A549 (cell line): ENCODE measurements at regions not wholly inside any gene's neighbourhood (a gene's known extent, or its start where the extent isn't known, plus 50 kb on each side); places are given as distances from the start of the nearest gene placed in this dataset.

Experiments
- ATAC-seq, 2 experiments: fragments of 200-7000 bp in 1 of 2; fragments of >200 bp in 1 of 2; cut with Nextera tagmentation in 1 of 2; cut with Tn5 transposase in 1 of 2; 3 replicates each; pipeline versions ENCODE4 v1.8.0 to v1.9.1; 2018 to 2020; ENCODE audit warnings: mild to moderate bottlenecking in 1 of 2, moderate library complexity in 1 of 2
- CTCF ChIA-PET: fragments of 300-600 bp; sonication (Branson Sonifier 250); formaldehyde crosslinking; extraction: SDS; loops from one replicate; lab custom pipeline; 2021; ENCODE audit warnings: antibody characterized with exemption, inconsistent platforms; lab: Yijun Ruan, JAX
- POLR2A ChIA-PET: fragments of 350-600 bp; formaldehyde crosslinking; extraction: SDS; loops from one replicate; lab custom pipeline; 2021; ENCODE audit warnings: antibody characterized with exemption, inconsistent platforms; lab: Yijun Ruan, JAX
- DNase-seq, 2 experiments: peaks; one replicate each; pipeline versions ENCODE4 v3.0.0 to v3.0.0-alpha.2; 2011 to 2016; ENCODE audit warnings: low read depth in 1 of 2, low spot score in 1 of 2
- FAIRE-seq: peaks from 2 replicates; lab custom pipeline; 2011; peaks lifted over from hg19 to GRCh38; lab: Jason Lieb, UNC
- H3K27ac ChIP-seq, 2 experiments: fragments of >200 bp; sonication (Bioruptor Twin); formaldehyde crosslinking; 3 replicates each; pipeline ENCODE4 v1.5.1; 2016 to 2017
- H3K4me1 ChIP-seq: fragments of >200 bp; sonication (Bioruptor Twin); formaldehyde crosslinking; 3 replicates; pipeline ENCODE4 v1.6.1; 2016
- H3K4me2 ChIP-seq: fragments of >200 bp; sonication (Bioruptor Twin); formaldehyde crosslinking; 3 replicates; pipeline ENCODE4 v1.6.1; 2016
- H3K4me3 ChIP-seq: fragments of >200 bp; sonication (Bioruptor Twin); formaldehyde crosslinking; 3 replicates; pipeline ENCODE4 v1.5.1; 2016
- H3K9me3 ChIP-seq: fragments of >200 bp; sonication (Bioruptor Twin); formaldehyde crosslinking; 3 replicates; pipeline ENCODE4 v1.6.1; 2016
- ATOH8 ChIP-seq: fragments of 250-450 bp; sonication (Bioruptor Pico); IDR thresholded peaks from 2 replicates; pipeline ENCODE4 v1.5.0; 2020; ENCODE audit warnings: low read depth, mild to moderate bottlenecking, moderate library complexity
- BHLHE40 ChIP-seq: IDR thresholded peaks from 2 replicates; pipeline ENCODE4 v1.6.1; 2012; ENCODE audit warnings: low read depth, low read length, inconsistent platforms
- CBX2 ChIP-seq: fragments of 200-600 bp; sonication (generic); IDR thresholded peaks from 2 replicates; pipeline ENCODE4 v1.6.1; 2016; ENCODE audit warnings: low read depth, mild to moderate bottlenecking, borderline replicate concordance
- CEBPB ChIP-seq, 2 experiments: fragments of >200 bp in 1 of 2; sonication (Bioruptor Twin) in 1 of 2; formaldehyde crosslinking in 1 of 2; IDR thresholded peaks; 2 replicates each; pipeline ENCODE4 v1.6.1; 2012 to 2016
- CHD2 ChIP-seq: fragments of 150-350 bp; IDR thresholded peaks from 2 replicates; pipeline ENCODE4 v1.6.1; 2014; ENCODE audit warnings: low read length; ENCODE audit not compliant: partially characterized antibody
- EHF ChIP-seq: fragments of 250-450 bp; sonication (Bioruptor Pico); IDR thresholded peaks from 2 replicates; pipeline ENCODE4 v1.5.0; 2020; ENCODE audit warnings: mild to moderate bottlenecking
- EP300 ChIP-seq, 2 experiments: fragments of >200 bp; sonication (Bioruptor Twin); formaldehyde crosslinking; IDR thresholded peaks; 2 replicates in 1 of 2; 3 replicates in 1 of 2; pipeline ENCODE4 v1.6.1; 2016 to 2017
- FOSB ChIP-seq: fragments of 250-450 bp; sonication (Bioruptor Pico); IDR thresholded peaks from 2 replicates; pipeline ENCODE4 v1.5.0; 2020; ENCODE audit warnings: mild to moderate bottlenecking, moderate library complexity
- GATA3 ChIP-seq: IDR thresholded peaks from 2 replicates; pipeline ENCODE4 v1.6.1; 2012; ENCODE audit warnings: borderline replicate concordance
- HDAC2 ChIP-seq: fragments of 200-600 bp; sonication (generic); IDR thresholded peaks from 2 replicates; pipeline ENCODE4 v1.6.1; 2016
- HES2 ChIP-seq: fragments of >200 bp; sonication (Bioruptor Twin); formaldehyde crosslinking; IDR thresholded peaks from 2 replicates; pipeline ENCODE4 v1.6.1; 2016
- HOXB5 ChIP-seq: fragments of 250-450 bp; sonication (Bioruptor Pico); IDR thresholded peaks from 2 replicates; pipeline ENCODE4 v1.5.0; 2020; ENCODE audit warnings: mild to moderate bottlenecking, moderate library complexity
- KDM1A ChIP-seq: fragments of 200-600 bp; sonication (generic); IDR thresholded peaks from 2 replicates; pipeline ENCODE4 v1.6.1; 2016; ENCODE audit warnings: low read depth, mild to moderate bottlenecking
- KDM5A ChIP-seq: fragments of 200-600 bp; sonication (generic); IDR thresholded peaks from 2 replicates; pipeline ENCODE4 v1.6.1; 2016; ENCODE audit warnings: antibody characterized with exemption, mild to moderate bottlenecking
- MAX ChIP-seq: IDR thresholded peaks from 2 replicates; pipeline ENCODE4 v1.6.1; 2012
- MYC ChIP-seq: IDR thresholded peaks from 2 replicates; pipeline ENCODE4 v1.6.1; 2012; ENCODE audit warnings: mild to moderate bottlenecking, inconsistent platforms, low read length, improper control_type of control experiment, borderline replicate concordance
- NPAS2 ChIP-seq: fragments of 250-450 bp; sonication (Bioruptor Pico); IDR thresholded peaks from 2 replicates; pipeline ENCODE4 v1.8.0; 2022; ENCODE audit warnings: mild to moderate bottlenecking, moderate library complexity, borderline replicate concordance
- NR3C1 ChIP-seq: fragments of >200 bp; sonication (Bioruptor Twin); formaldehyde crosslinking; IDR thresholded peaks from 3 replicates; pipeline ENCODE4 v1.6.1; 2017
- PBX3 ChIP-seq: IDR thresholded peaks from 2 replicates; pipeline ENCODE4 v1.6.1; 2012
- PHF8 ChIP-seq: fragments of 200-600 bp; sonication (generic); IDR thresholded peaks from 2 replicates; pipeline ENCODE4 v1.6.1; 2016; ENCODE audit warnings: low read depth, mild to moderate bottlenecking, antibody characterized with exemption, moderate library complexity, borderline replicate concordance
- POLR2AphosphoS2 ChIP-seq: conservative IDR thresholded peaks from 2 replicates; pipeline ENCODE4 v1.6.1; 2012; ENCODE audit warnings: low read length, improper control_type of control experiment, inconsistent platforms
- RARB ChIP-seq: fragments of 250-450 bp; sonication (Bioruptor Pico); IDR thresholded peaks from 2 replicates; pipeline ENCODE4 v1.8.0; 2021; ENCODE audit warnings: mild to moderate bottlenecking, moderate library complexity
- RCOR1 ChIP-seq: fragments of 150-350 bp; IDR thresholded peaks from 2 replicates; pipeline ENCODE4 v1.6.1; 2014; ENCODE audit warnings: antibody characterized with exemption, low read length, low read depth
- REST ChIP-seq: fragments of 200-600 bp; sonication (generic); IDR thresholded peaks from 2 replicates; pipeline ENCODE4 v1.6.1; 2016; ENCODE audit warnings: antibody characterized with exemption, mild to moderate bottlenecking, moderate library complexity
- SMC3 ChIP-seq: fragments of >200 bp; sonication (Bioruptor Twin); formaldehyde crosslinking; IDR thresholded peaks from 3 replicates; pipeline ENCODE4 v1.6.1; 2018; ENCODE audit warnings: inconsistent platforms
- ZC3H11A ChIP-seq: fragments of 450-650 bp; IDR thresholded peaks from 2 replicates; pipeline ENCODE4 v1.6.1; 2014; ENCODE audit warnings: antibody characterized with exemption, mild to moderate bottlenecking
- ZNF302 ChIP-seq: fragments of 250-450 bp; sonication (Bioruptor Pico); IDR thresholded peaks from 2 replicates; pipeline ENCODE4 v1.9.0; 2021; ENCODE audit warnings: inconsistent platforms, mild to moderate bottlenecking, moderate library complexity
- WGBS: methylation state at CpG from one replicate; pipeline ENCODE4 v1.1.6; 2017; ENCODE audit errors: missing lambda C conversion rate; 5-methylcytosine and 5-hydroxymethylcytosine counted together

- TF ChIP-seq HOXB5 (CRISPR knock-in tag) (no peak), GATA3 (no peak), MYC (no peak), EP300 (IDR thresholded peaks at IDR 0.05) (no peak), CHD2 (no peak), CEBPB (IDR thresholded peaks at IDR 0.05) (no peak), CBX2 (no peak), MAX (no peak), RCOR1 (no peak), RARB (CRISPR knock-in tag) (no peak), EHF (CRISPR knock-in tag) (no peak), NR3C1 (no peak), BHLHE40 (no peak), NPAS2 (CRISPR knock-in tag) (no peak), KDM1A (no peak), PHF8 (no peak), REST (no peak)
- WGBS: 40% methylated on average over 3 of the region's 3 CpGs
- Histone ChIP-seq H3K4me3 (no peak overlapping the region), H3K4me2 (no peak overlapping the region), H3K4me1 (no peaks in the 10 kb centered on the region), H3K9me3 (no peaks in the 10 kb centered on the region), H3K27ac (no peak overlapping the region)
- POLR2A ChIA-PET: no interaction called here
- ATAC-seq (no peak), FAIRE-seq (no peak), DNase-seq (no peak)
- CTCF ChIA-PET: no interaction called here
Measured at GRCh38 chr11:121721448-121721847, 268.7 kb upstream of the SORL1-AS1 start.

- ChIA-PET POLR2A (no interaction called here), CTCF (no interaction called here)
- no peak overlapping the region for H3K27ac ChIP-seq
- no peak for ATAC-seq
- no peak overlapping the region for H3K4me2 ChIP-seq
- no peak for FAIRE-seq
- no peaks in the 10 kb centered on the region for H3K9me3 ChIP-seq
- TF ChIP-seq REST: no peak
- no peak for TF ChIP-seq HES2
- TF ChIP-seq ZNF302 (CRISPR knock-in tag): no peak
- no peak for TF ChIP-seq ATOH8 (CRISPR knock-in tag)
- TF ChIP-seq HDAC2: no peak
- no peak for TF ChIP-seq SMC3
- no peak for TF ChIP-seq KDM5A
- TF ChIP-seq FOSB (CRISPR knock-in tag): no peak
- TF ChIP-seq POLR2AphosphoS2: no peak
- no peak for TF ChIP-seq CBX2
- no peak for TF ChIP-seq KDM1A
- TF ChIP-seq PBX3: no peak
- TF ChIP-seq ZC3H11A: no peak
- no peak for TF ChIP-seq RARB (CRISPR knock-in tag)
- DNase-seq: no peak
- WGBS: 22% methylated on average over 2 of the region's 2 CpGs
- no peaks in the 10 kb centered on the region for H3K4me1 ChIP-seq
- no peak overlapping the region for H3K4me3 ChIP-seq
Measured at GRCh38 chr11:121717296-121717695, 264.5 kb upstream of the SORL1-AS1 start.
